Heart right ventricle (tissue), 16 donors: ENCODE measurements at regions not wholly inside any gene's neighbourhood (a gene's known extent, or its start where the extent isn't known, plus 50 kb on each side); places are given as distances from the start of the nearest gene placed in this dataset.

Source experiments
- ATAC-seq, 8 donors: fragments of 200-7000 bp; cut with Tn5 transposase; one replicate each; pipeline ENCODE4 v1.9.1; 2020; ENCODE audit warnings: mild to moderate bottlenecking in 8 of 8, moderate library complexity in 8 of 8, moderate number of reproducible peaks in 1 of 8
- DNase-seq, 2 donors: peaks; one replicate each; pipeline ENCODE4 v3.0.0-alpha.2; 2020
- H3K27ac ChIP-seq, 10 donors: fragments of 200-600 bp; sonication (generic) in 2 of 10; one replicate each; pipeline versions ENCODE4 v1.5.0 to v1.8.0; 2020 to 2022; ENCODE audit warnings: mild to moderate bottlenecking in 3 of 10
- H3K27me3 ChIP-seq, 7 donors: fragments of 200-600 bp; one replicate each; pipeline ENCODE4 v1.8.0; 2021 to 2022; ENCODE audit warnings: mild to moderate bottlenecking in 2 of 7
- H3K36me3 ChIP-seq, 9 donors: fragments of 200-600 bp; sonication (generic) in 1 of 9; one replicate each; pipeline versions ENCODE4 v1.5.0 to v1.8.0; 2020 to 2022; ENCODE audit warnings: mild to moderate bottlenecking in 2 of 9
- H3K4me1 ChIP-seq, 9 donors: fragments of 200-600 bp; sonication (generic) in 1 of 9; one replicate each; pipeline versions ENCODE4 v1.5.0 to v1.8.0; 2020 to 2022; ENCODE audit warnings: mild to moderate bottlenecking in 4 of 9
- H3K4me3 ChIP-seq, 10 donors: fragments of 200-600 bp; sonication (generic) in 2 of 10; one replicate each; pipeline versions ENCODE4 v1.5.0 to v1.8.0; 2020 to 2022; ENCODE audit warnings: mild to moderate bottlenecking in 7 of 10, moderate library complexity in 2 of 10
- H3K9me3 ChIP-seq, 11 donors: fragments of 200-600 bp in 10 of 11; sonication (generic) in 2 of 11; one replicate each; pipeline versions ENCODE4 v1.5.0 to v1.8.0; 2013 to 2022; ENCODE audit warnings: mild to moderate bottlenecking in 2 of 11, control low read depth in 1 of 11, moderate library complexity in 1 of 11
- CTCF ChIP-seq, 9 donors: fragments of 200-600 bp; sonication (generic) in 2 of 9; IDR thresholded peaks; one replicate each; pipeline versions ENCODE4 v1.5.0 to v1.8.0; 2021 to 2022; ENCODE audit warnings: antibody characterized with exemption in 9 of 9, mild to moderate bottlenecking in 5 of 9, moderate library complexity in 1 of 9
- WGBS, 2 donors: extraction: QIAGEN DNeasy Blood & Tissue Kit; methylation state at CpG; one replicate each; pipeline ENCODE4 v1.1.7; 2013; ENCODE audit warnings: inconsistent platforms in 1 of 2; 5-methylcytosine and 5-hydroxymethylcytosine counted together
- intact Hi-C, 10 donors: fragments of 100-400 bp; cut with DNase I; formaldehyde crosslinking; loops; one replicate each; pipeline versions ENCODE4 v1.11.1 to v1.14.2; 2022
- donor health status: Arrhythmogenic right ventricular cardiomyopathy.
- donor health status: ischemic (EF 13 %, LVEDD 7.1; RV severe dilation, severe dysfunction).
- donor health status: healthy with polysubstance abuse.
- donor health status: DM: no; HTN: yes; CAD: no.
- donor health status: DM: no; HTN: no; CAD: no.
- donor health status: ischemic (EF 25% LVEDD 6.9; RV normal size, moderate dysfunction).
- donor health status: ischemic (EF 25% LVEDD 5.7; RV mildly dilated, moderate dysfunction).
- donor health status: healthy.
- donor health status: DM: yes; HTN: yes; CAD: no.
- donor health status: Ischemic cardiomyopathy.
- donor health status: ischemic (EF 35%, LVEDD 5.7; RV mildly dilated, moderate dysfunction).
- donor health status: nonischemic (EF 11% LVEDD 7.7; RV severe dilation, severe dysfunction).
- donor health status: DM: yes; HTN: yes; CAD: no.
- donor health status: PGD.
- donor health status: ischemic (EF 29% LVEDD 5.4; RV normal size, mild dysfunction).
- donor health status: nonischemic (EF 23%, LVEDD 6.1; RV moderate dilation, normal function).

GRCh38 chr1:227395426-227396028 is 77.2 kb upstream of the CDC42BPA start:
- WGBS, 2 donors, result 52 to 53% methylated on average over 2 of the region's 2 CpGs
- ATAC-seq (no peak), DNase-seq (no peak)
- Histone ChIP-seq H3K27ac (no peak overlapping the region), H3K36me3 (no peaks in the 10 kb centered on the region), H3K27me3 (no peaks in the 10 kb centered on the region), H3K4me1 (peaks cover 0 to 9% (median 0%) of the 10 kb centered on the region in 9 donors), H3K9me3 (no peaks in the 10 kb centered on the region), H3K4me3 (no peak overlapping the region)
- intact Hi-C loops, result no loop called here
- no peak for TF ChIP-seq CTCF (IDR thresholded peaks at IDR 0.05)

- Histone ChIP-seq H3K4me1 (peaks cover 0 to 14% (median 0%) of the 10 kb centered on the region in 9 donors), H3K36me3 (no peaks in the 10 kb centered on the region), H3K9me3 (no peaks in the 10 kb centered on the region), H3K27ac (no peak overlapping the region), H3K4me3 (no peak overlapping the region), H3K27me3 (no peaks in the 10 kb centered on the region)
- 57 to 66% methylated on average over 3 of the region's 3 CpGs for WGBS, 2 donors
- intact Hi-C loops, result no loop called here
- no peak for TF ChIP-seq CTCF (IDR thresholded peaks at IDR 0.05)
- no peak for ATAC-seq
- no peak for DNase-seq
These were observed 74.9 kb upstream of the CDC42BPA start for GRCh38 chr1:227392984-227393764.

GRCh38 chr1:227391879-227392278 is 73.6 kb upstream of the CDC42BPA start:
- ATAC-seq (no peak), DNase-seq (no peak)
- no peaks in the 10 kb centered on the region for H3K27me3 ChIP-seq
- intact Hi-C loops, result no loop called here
- peaks cover 0 to 8% (median 0%) of the 10 kb centered on the region in 9 donors for H3K4me1 ChIP-seq
- H3K9me3 ChIP-seq, result no peaks in the 10 kb centered on the region
- WGBS, 2 donors, result 77 to 89% methylated on average over 4 of the region's 4 CpGs
- H3K27ac ChIP-seq, result no peak overlapping the region
- TF ChIP-seq CTCF (IDR thresholded peaks at IDR 0.05), result no peak
- no peak overlapping the region for H3K4me3 ChIP-seq
- H3K36me3 ChIP-seq, result no peaks in the 10 kb centered on the region

GRCh38 chr1:227391211-227391610 is 72.9 kb upstream of the CDC42BPA start:
- 90 to 91% methylated on average over 4 of the region's 4 CpGs for WGBS, 2 donors
- Histone ChIP-seq H3K9me3 (no peaks in the 10 kb centered on the region), H3K27ac (no peak overlapping the region), H3K4me3 (no peak overlapping the region), H3K27me3 (no peaks in the 10 kb centered on the region), H3K36me3 (no peaks in the 10 kb centered on the region), H3K4me1 (peaks cover 0 to 8% (median 0%) of the 10 kb centered on the region in 9 donors)
- no peak for TF ChIP-seq CTCF (IDR thresholded peaks at IDR 0.05)
- no peak for DNase-seq
- no peak for ATAC-seq
- intact Hi-C loops, result no loop called here
